H1 (cell line): ENCODE measurements at regions not wholly inside any gene's neighbourhood (a gene's known extent, or its start where the extent isn't known, plus 50 kb on each side); places are given as distances from the start of the nearest gene placed in this dataset.

Experiments
- CTCF ChIA-PET: fragments of 300-600 bp; sonication (Branson Sonifier 250); formaldehyde crosslinking; loops from one replicate; lab custom pipeline; 2021; ENCODE audit not compliant: partially characterized antibody; lab: Charles Lee
- POLR2A ChIA-PET: fragments of 300-600 bp; sonication (Branson Sonifier 250); formaldehyde crosslinking; loops from one replicate; lab custom pipeline; 2021; ENCODE audit warnings: inconsistent platforms; ENCODE audit not compliant: partially characterized antibody; lab: Charles Lee
- DNase-seq, 2 experiments: peaks; one replicate each; pipeline versions ENCODE4 v3.0.0 to v3.0.0-alpha.2; 2010 to 2022; ENCODE audit warnings: low spot score in 2 of 2, low read depth in 1 of 2, mixed read lengths in 1 of 2
- FAIRE-seq: peaks from 2 replicates; lab custom pipeline; 2011; peaks lifted over from hg19 to GRCh38; lab: Jason Lieb, UNC
- H2AFZ ChIP-seq: 2 replicates; pipeline ENCODE4 v1.8.1; 2012; ENCODE audit warnings: low read length, inconsistent platforms
- H2AK5ac ChIP-seq: 2 replicates; pipeline ENCODE4 v1.6.1; 2013; ENCODE audit warnings: low read depth, low read length
- H2BK120ac ChIP-seq: replicated peaks from 2 replicates; pipeline ENCODE3; 2013; ENCODE audit warnings: low read depth, low read length, inconsistent platforms
- H2BK12ac ChIP-seq: 2 replicates; pipeline ENCODE4 v1.6.1; 2013; ENCODE audit warnings: low read depth, low read length
- H2BK15ac ChIP-seq: 2 replicates; pipeline ENCODE4 v1.6.1; 2013; ENCODE audit warnings: low read length
- H2BK20ac ChIP-seq: 2 replicates; pipeline ENCODE4 v1.6.1; 2013; ENCODE audit warnings: low read length
- H2BK5ac ChIP-seq: 2 replicates; pipeline ENCODE4 v1.6.1; 2013; ENCODE audit warnings: low read depth, low read length
- H3K14ac ChIP-seq: 2 replicates; pipeline ENCODE4 v1.6.1; 2013; ENCODE audit warnings: inconsistent platforms; ENCODE audit not compliant: insufficient read length
- H3K18ac ChIP-seq: 2 replicates; pipeline ENCODE4 v1.6.1; 2013; ENCODE audit warnings: low read length; ENCODE audit errors: extremely low read depth
- H3K23ac ChIP-seq: 2 replicates; pipeline ENCODE4 v1.6.1; 2013; ENCODE audit warnings: inconsistent platforms; ENCODE audit not compliant: insufficient read length
- H3K23me2 ChIP-seq: 2 replicates; pipeline ENCODE4 v1.6.1; 2013; ENCODE audit warnings: low read depth, low read length
- H3K27ac ChIP-seq: 2 replicates; pipeline ENCODE4 v1.6.1; 2011; ENCODE audit warnings: low read depth, low read length, inconsistent platforms
- H3K27me3 ChIP-seq, 4 experiments: replicated peaks in 1 of 4; 1 replicate in 1 of 4; 2 replicates in 3 of 4; pipeline versions ENCODE4 v1.6.1 to v1.8.1; 2011 to 2013; ENCODE audit warnings: low read length in 3 of 4, mild to moderate bottlenecking in 3 of 4, inconsistent platforms in 2 of 4, mixed read lengths in 2 of 4, moderate library complexity in 1 of 4; ENCODE audit not compliant: control insufficient read depth in 3 of 4, insufficient read depth in 3 of 4; ENCODE audit errors: extremely low read depth in 1 of 4
- H3K36me3 ChIP-seq, 4 experiments: 2 replicates each; pipeline versions ENCODE4 v1.6.1 to v1.8.1; 2011 to 2013; ENCODE audit warnings: mild to moderate bottlenecking in 4 of 4, low read length in 3 of 4, moderate library complexity in 2 of 4, control low read depth in 1 of 4, inconsistent platforms in 1 of 4; ENCODE audit not compliant: insufficient read depth in 4 of 4, control insufficient read depth in 2 of 4
- H3K4ac ChIP-seq: replicated peaks from 2 replicates; pipeline ENCODE3; 2013; ENCODE audit warnings: low read length, low read depth, mixed read lengths, inconsistent platforms; ENCODE audit not compliant: insufficient read length
- H3K4me1 ChIP-seq, 4 experiments: replicated peaks in 1 of 4; 1 replicate in 1 of 4; 2 replicates in 3 of 4; pipeline versions ENCODE4 v1.6.1 to v1.8.1; 2011 to 2013; ENCODE audit warnings: low read length in 3 of 4, inconsistent platforms in 2 of 4, mixed read lengths in 1 of 4; ENCODE audit not compliant: insufficient read depth in 4 of 4, control insufficient read depth in 3 of 4
- H3K4me2 ChIP-seq, 2 experiments: 2 replicates each; pipeline versions ENCODE4 v1.6.1 to v1.8.1; 2011 to 2013; ENCODE audit warnings: low read depth in 2 of 2, low read length in 2 of 2, control low read depth in 1 of 2, inconsistent platforms in 1 of 2, mild to moderate bottlenecking in 1 of 2; ENCODE audit not compliant: insufficient read depth in 1 of 2
- H3K4me3 ChIP-seq, 4 experiments: fragments of 200-600, 300-600 bp in 1 of 4; sonication (generic), shearing (Covaris generic), sonication (Bioruptor Twin) in 1 of 4; 2 replicates each; pipeline versions ENCODE4 v1.5.1 to v1.8.1; 2011 to 2016; ENCODE audit warnings: low read length in 4 of 4, low read depth in 3 of 4, control low read depth in 2 of 4, inconsistent platforms in 2 of 4, mild to moderate bottlenecking in 2 of 4, mixed read lengths in 1 of 4, moderate library complexity in 1 of 4; ENCODE audit not compliant: insufficient read depth in 2 of 4; ENCODE audit errors: extremely low read depth in 1 of 4
- H3K56ac ChIP-seq: replicated peaks from 2 replicates; pipeline ENCODE3; 2013; ENCODE audit warnings: low read depth, mild to moderate bottlenecking, mixed read lengths, low read length, inconsistent platforms; ENCODE audit not compliant: insufficient read length
- H3K79me1 ChIP-seq: 2 replicates; pipeline ENCODE4 v1.6.1; 2013; ENCODE audit warnings: low read depth, low read length, control low read depth
- H3K79me2 ChIP-seq, 2 experiments: 2 replicates each; pipeline versions ENCODE4 v1.6.1 to v1.8.1; 2012 to 2013; ENCODE audit warnings: low read length in 2 of 2, mild to moderate bottlenecking in 2 of 2, inconsistent platforms in 1 of 2; ENCODE audit not compliant: insufficient read depth in 2 of 2, control insufficient read depth in 1 of 2
- H3K9ac ChIP-seq, 4 experiments: replicated peaks in 1 of 4; 1 replicate in 1 of 4; 2 replicates in 3 of 4; pipeline versions ENCODE4 v1.6.1 to v1.8.1; 2011 to 2013; ENCODE audit warnings: low read depth in 3 of 4, low read length in 3 of 4, control low read depth in 2 of 4, mild to moderate bottlenecking in 2 of 4, moderate library complexity in 2 of 4, inconsistent platforms in 1 of 4; ENCODE audit errors: extremely low read depth in 1 of 4
- H3K9me3 ChIP-seq, 2 experiments: 2 replicates each; pipeline versions ENCODE4 v1.6.1 to v1.8.1; 2012 to 2013; ENCODE audit warnings: mild to moderate bottlenecking in 2 of 2, moderate library complexity in 2 of 2, control low read depth in 1 of 2, inconsistent platforms in 1 of 2, low read depth in 1 of 2, low read length in 1 of 2, mixed read lengths in 1 of 2; ENCODE audit not compliant: insufficient read depth in 2 of 2
- H4K20me1 ChIP-seq, 2 experiments: replicated peaks in 1 of 2; 2 replicates each; pipeline versions ENCODE3 to v1.8.1; 2011 to 2013; ENCODE audit warnings: inconsistent platforms in 2 of 2, low read length in 2 of 2, mild to moderate bottlenecking in 1 of 2; ENCODE audit not compliant: insufficient read depth in 2 of 2, control insufficient read depth in 1 of 2
- H4K5ac ChIP-seq: 2 replicates; pipeline ENCODE4 v1.6.1; 2013; ENCODE audit warnings: low read length, low read depth, mixed read lengths, inconsistent platforms; ENCODE audit not compliant: insufficient read length
- H4K8ac ChIP-seq: 2 replicates; pipeline ENCODE4 v1.8.0; 2013; ENCODE audit warnings: mild to moderate bottlenecking, moderate library complexity, low read length, inconsistent platforms; ENCODE audit not compliant: insufficient read depth; ENCODE audit errors: extremely low read depth
- H4K91ac ChIP-seq: replicated peaks from 2 replicates; pipeline ENCODE3; 2013; ENCODE audit warnings: low read length, mixed read lengths, inconsistent platforms; ENCODE audit not compliant: insufficient read length
- CEBPB ChIP-seq: IDR thresholded peaks from 2 replicates; pipeline ENCODE4 v1.6.1; 2012; ENCODE audit warnings: low read depth, low read length
- CREB1 ChIP-seq: IDR thresholded peaks from 2 replicates; pipeline ENCODE4 v1.6.1; 2012; ENCODE audit warnings: inconsistent platforms
- FOSL1 ChIP-seq: IDR thresholded peaks from 2 replicates; pipeline ENCODE4 v1.6.1; 2011; ENCODE audit warnings: mild to moderate bottlenecking, low read depth, low read length, moderate library complexity; ENCODE audit not compliant: insufficient read depth
- KDM1A ChIP-seq: fragments of 200-600, 300-600 bp; sonication (generic); IDR thresholded peaks from 2 replicates; pipeline ENCODE4 v1.7.1; 2016; ENCODE audit warnings: mild to moderate bottlenecking, low read length, borderline replicate concordance
- KDM5A ChIP-seq: fragments of 200-600 bp; IDR thresholded peaks from 2 replicates; pipeline ENCODE4 v1.7.1; 2012; ENCODE audit warnings: mild to moderate bottlenecking, low read length, inconsistent platforms, mixed read lengths
- NRF1 ChIP-seq: IDR thresholded peaks from 2 replicates; pipeline ENCODE4 v1.6.1; 2011; ENCODE audit warnings: mild to moderate bottlenecking, low read depth, low read length, improper control_type of control experiment
- POLR2A ChIP-seq, 2 experiments: IDR thresholded peaks; 1 replicate in 1 of 2; 2 replicates in 1 of 2; pipeline ENCODE4 v1.6.1; 2011; ENCODE audit warnings: low read depth in 2 of 2, low read length in 2 of 2, mild to moderate bottlenecking in 2 of 2; ENCODE audit errors: control extremely low read depth in 1 of 2
- SP1 ChIP-seq: IDR thresholded peaks from 2 replicates; pipeline ENCODE4 v1.6.1; 2011; ENCODE audit warnings: low read depth, low read length
- WGBS, 2 experiments: shearing (Covaris generic) in 1 of 2; methylation state at CpG; one replicate each; pipeline versions ENCODE4 v1.1.6 to v1.1.7; 2013 to 2015; ENCODE audit warnings: low lambda C conversion rate in 2 of 2, mixed read lengths in 2 of 2, inconsistent platforms in 1 of 2, low coverage in 1 of 2, missing lambda C conversion rate in 1 of 2; ENCODE audit not compliant: insufficient replicate concordance in 2 of 2, insufficient coverage in 1 of 2, insufficient read length in 1 of 2; ENCODE audit errors: extremely low coverage in 1 of 2, missing lambda C conversion rate in 1 of 2; 5-methylcytosine and 5-hydroxymethylcytosine counted together

DNA sequence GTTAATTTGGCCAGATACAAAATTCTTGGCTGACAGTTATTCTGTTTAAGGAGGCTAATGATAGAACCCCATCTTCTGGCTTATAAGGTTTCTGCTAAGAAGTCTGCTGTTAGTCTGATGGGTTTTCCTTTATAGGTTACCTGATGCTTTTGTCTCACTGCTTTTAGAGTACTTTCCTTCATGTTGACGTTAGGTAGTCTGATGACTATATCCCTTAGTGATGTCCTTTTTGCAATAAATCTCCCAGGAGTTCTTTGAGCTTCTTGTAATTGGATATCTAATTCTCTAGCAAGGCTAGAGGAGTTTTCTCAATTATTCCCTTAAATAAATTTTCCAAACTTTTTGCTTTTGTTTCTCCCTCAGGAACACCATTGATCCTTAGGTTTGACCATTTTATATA is 114.1 kb upstream of the CDIN1 start:
- Histone ChIP-seq H3K9ac (no peak overlapping the region), H3K23ac (no peak overlapping the region), H3K27ac (no peak overlapping the region), H3K9me3 (0 out of 4 replicates have a peak, but pooled peaks cover 0 to 2% of the 10 kb centered on the region in 2 experiments), H3K4me3 (no peak overlapping the region), H2BK120ac (no peak overlapping the region), H2BK15ac (no peak overlapping the region), H3K23me2 (no peaks in the 10 kb centered on the region), H3K36me3 (no peaks in the 10 kb centered on the region), H3K4me1 (peaks cover 0 to 4% (median 0%) of the 10 kb centered on the region in 4 experiments; a peak in 3 of 7 replicates), H3K56ac (no peak overlapping the region), H3K14ac (no peak overlapping the region), H3K79me2 (no peaks in the 10 kb centered on the region), H3K4me2 (no peak overlapping the region), H2AFZ (no peak overlapping the region), H4K20me1 (no peaks in the 10 kb centered on the region), H2BK20ac (no peak overlapping the region), H3K18ac (no peak overlapping the region), H3K4ac (no peak overlapping the region), H4K5ac (no peak overlapping the region), H3K27me3 (no peaks in the 10 kb centered on the region), H2BK5ac (no peak overlapping the region), H4K91ac (no peak overlapping the region), H2BK12ac (no peak overlapping the region), H4K8ac (no peak overlapping the region), H2AK5ac (no peak overlapping the region), H3K79me1 (no peaks in the 10 kb centered on the region)
- FAIRE-seq (no peak), DNase-seq (no peak)
- TF ChIP-seq POLR2A (IDR thresholded peaks at IDR 0.05; ENCODE audit: control extremely low read depth in 1 of 2, low read depth in 2 of 2, low read length in 2 of 2) (no peak), CEBPB (no peak), KDM5A (no peak), SP1 (no peak), NRF1 (no peak), KDM1A (no peak), FOSL1 (no peak), CREB1 (no peak)
- POLR2A ChIA-PET: no interaction called here
- CTCF ChIA-PET: no interaction called here
- 89% methylated on average over 1 of the region's 1 CpG; no CpG with 5 or more reads in 1 of the 2 experiments for WGBS, 2 experiments
